SH-SY5Y (cell line): ENCODE measurements at regions not wholly inside any gene's neighbourhood (a gene's known extent, or its start where the extent isn't known, plus 50 kb on each side); places are given as distances from the start of the nearest gene placed in this dataset.
A peak's percentile ranks its signal among the peaks of the same experiment; 100 is the strongest.

Experiments
- GATA2 ChIP-seq: IDR thresholded peaks from 2 replicates; pipeline ENCODE4 v1.6.1; 2011; ENCODE audit warnings: mild to moderate bottlenecking, low read depth, low read length
- GATA3 ChIP-seq: IDR thresholded peaks from 2 replicates; pipeline ENCODE4 v1.6.1; 2011; ENCODE audit warnings: low read depth, mild to moderate bottlenecking, low read length, moderate library complexity

GRCh38 chr7:19871102-19871501 is 97.7 kb upstream of the TMEM196 start:
- TF ChIP-seq GATA3, result no peak
- no peak for TF ChIP-seq GATA2

- TF ChIP-seq GATA3, result no peak
- no peak for TF ChIP-seq GATA2
Observed at GRCh38 chr7:19869979-19870378, 96.6 kb upstream of the TMEM196 start.

GRCh38 chr7:19853261-19853832 is 79.9 kb upstream of the TMEM196 start:
- TF ChIP-seq GATA2 (no peak), GATA3 (0 out of 2 replicates have a peak, but pooled peaks have one; percentile 32)

GRCh38 chr7:19852192-19852591 is 78.8 kb upstream of the TMEM196 start:
- TF ChIP-seq GATA2 (no peak), GATA3 (0 out of 2 replicates have a peak, but pooled peaks have one; percentile 36)

- TF ChIP-seq GATA2 (no peak), GATA3 (no peak)
Observed at GRCh38 chr7:19851504-19851903, 78.1 kb upstream of the TMEM196 start.

- TF ChIP-seq GATA2 (no peak), GATA3 (no peak)
Observed at GRCh38 chr7:19834566-19834965, 61.1 kb upstream of the TMEM196 start.

GRCh38 chr7:19830604-19831003 is 57.2 kb upstream of the TMEM196 start:
- TF ChIP-seq GATA3, result no peak
- no peak for TF ChIP-seq GATA2
